NT2/D1 (cell line): ENCODE measurements at regions not wholly inside any gene's neighbourhood (a gene's known extent, or its start where the extent isn't known, plus 50 kb on each side); places are given as distances from the start of the nearest gene placed in this dataset.

ENCODE experiments used
- SUZ12 ChIP-seq: IDR thresholded peaks from 2 replicates; pipeline ENCODE4 v1.6.1; 2011; ENCODE audit not compliant: insufficient read length, insufficient read depth; ENCODE audit errors: extremely low read depth
- YY1 ChIP-seq: IDR thresholded peaks from 2 replicates; pipeline ENCODE4 v1.6.1; 2011; ENCODE audit not compliant: insufficient read length, insufficient read depth
- ZNF274 ChIP-seq: IDR thresholded peaks from 2 replicates; pipeline ENCODE4 v1.6.1; 2011; ENCODE audit warnings: mild to moderate bottlenecking, low read depth, low read length

GRCh38 chr12:71032933-71033332, 112.4 kb upstream of the PTPRR start:
- TF ChIP-seq ZNF274 (no peak), SUZ12 (no peak), YY1 (no peak)
